ENCODE measurements at regions not wholly inside any gene's neighbourhood (a gene's known extent, or its start where the extent isn't known, plus 50 kb on each side); places are given as distances from the start of the nearest gene placed in this dataset.
A peak's percentile ranks its signal among the peaks of the same experiment; 100 is the strongest.

DNA sequence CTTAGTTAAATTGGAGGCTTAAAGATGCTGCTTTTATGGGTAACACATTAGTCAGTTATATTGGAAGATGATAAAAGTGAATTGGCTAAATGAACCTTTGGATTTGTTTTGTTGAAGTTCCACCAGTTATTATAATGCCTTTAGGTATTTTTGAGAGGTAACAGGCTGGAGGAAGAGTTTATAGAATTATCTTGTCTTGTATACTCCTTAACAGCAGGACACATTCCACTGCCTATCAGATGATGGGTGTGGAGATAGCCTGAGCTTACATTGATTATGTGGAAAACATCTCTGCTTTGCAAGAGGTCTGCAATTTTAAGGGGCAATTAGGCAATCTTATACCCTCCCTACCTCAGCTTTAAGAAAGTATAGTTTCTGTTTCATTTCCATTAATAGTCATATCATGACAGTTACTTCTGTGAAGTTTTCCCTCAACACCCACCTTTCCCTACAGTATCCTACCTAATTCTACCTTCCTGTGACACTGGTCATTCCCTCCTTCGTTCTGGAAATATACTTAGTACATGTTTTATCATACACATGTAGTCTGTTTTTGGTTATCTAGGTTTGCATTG, 403.7 kb upstream of the SPRED2 start:
- no peak for DNase-seq (ENCODE audit: low spot score)

DNA sequence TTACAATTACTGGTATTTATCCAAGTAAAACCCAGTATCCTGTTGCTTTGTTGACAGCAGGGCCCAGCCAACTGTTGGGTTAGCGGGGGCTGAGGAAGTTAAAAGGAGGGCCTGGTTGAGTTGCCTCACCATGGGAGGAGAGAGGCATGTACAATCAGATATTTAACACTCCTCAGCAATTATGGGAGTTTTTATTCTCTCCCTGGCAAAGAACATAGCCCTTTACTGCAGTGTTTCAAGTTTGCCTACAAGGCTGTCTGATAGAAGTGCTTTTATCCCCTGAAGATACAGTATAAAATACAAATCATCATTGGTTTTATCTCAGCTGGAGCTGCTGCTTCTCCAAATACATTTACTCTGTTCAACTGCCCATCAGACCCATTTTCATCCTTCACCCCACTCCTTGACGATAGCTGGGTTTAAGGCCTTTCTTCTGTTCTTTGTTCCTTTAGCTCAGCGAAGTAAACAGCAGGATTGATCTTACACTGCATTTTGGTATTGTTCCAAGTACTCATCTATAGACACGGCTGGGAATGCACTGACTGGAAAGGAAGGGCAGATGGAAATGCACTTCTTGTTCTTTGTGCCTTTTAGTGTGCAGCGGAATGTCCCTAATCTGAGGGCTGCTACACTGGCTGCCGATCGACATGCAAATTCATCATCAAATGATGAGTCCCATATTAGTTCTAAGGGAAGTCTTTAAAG, 402.5 kb upstream of the SPRED2 start:
- no peak for DNase-seq (ENCODE audit: low spot score)

DNA sequence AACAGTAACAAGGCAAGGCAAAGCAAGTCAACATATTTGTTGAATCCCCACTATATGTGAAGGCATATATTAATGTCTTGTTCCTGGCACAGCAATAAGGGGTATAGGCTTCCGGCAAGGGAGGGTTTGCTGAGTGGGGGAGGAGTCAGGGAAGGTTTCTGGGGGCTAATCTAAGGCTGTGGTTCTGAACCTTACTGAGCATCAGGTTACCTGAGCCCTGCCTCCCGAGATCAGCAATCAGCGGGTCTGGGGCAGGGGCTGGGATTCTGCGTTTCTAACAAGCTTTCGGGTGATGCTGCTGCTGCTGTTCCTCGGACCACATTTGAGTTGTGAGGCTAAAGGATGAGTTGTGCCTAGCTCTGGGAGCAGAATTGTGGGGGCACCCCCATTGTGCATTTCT, 401.7 kb upstream of the SPRED2 start:
- DNase-seq (ENCODE audit: low spot score): no peak

DNA sequence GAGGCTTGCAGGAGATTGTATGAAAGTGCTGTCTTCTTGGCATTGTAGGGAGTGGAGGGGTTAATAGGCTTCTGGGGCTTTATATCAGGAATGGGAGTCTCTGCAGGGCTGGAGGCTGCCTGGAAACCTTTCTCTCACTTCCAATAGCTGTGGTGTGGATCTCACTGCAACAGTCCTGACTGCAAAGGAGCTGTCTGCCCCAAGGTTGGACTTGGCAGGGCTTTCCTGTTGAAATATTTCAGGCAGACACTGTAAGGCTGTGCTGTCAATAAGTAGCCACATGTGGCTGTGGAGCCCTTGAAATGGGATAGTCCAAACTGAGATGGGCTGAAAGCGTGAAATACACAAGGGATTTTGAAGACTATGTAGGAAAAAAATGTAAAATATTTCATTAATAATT, 399.1 kb upstream of the SPRED2 start:
- no peak for DNase-seq (ENCODE audit: low spot score)

DNA sequence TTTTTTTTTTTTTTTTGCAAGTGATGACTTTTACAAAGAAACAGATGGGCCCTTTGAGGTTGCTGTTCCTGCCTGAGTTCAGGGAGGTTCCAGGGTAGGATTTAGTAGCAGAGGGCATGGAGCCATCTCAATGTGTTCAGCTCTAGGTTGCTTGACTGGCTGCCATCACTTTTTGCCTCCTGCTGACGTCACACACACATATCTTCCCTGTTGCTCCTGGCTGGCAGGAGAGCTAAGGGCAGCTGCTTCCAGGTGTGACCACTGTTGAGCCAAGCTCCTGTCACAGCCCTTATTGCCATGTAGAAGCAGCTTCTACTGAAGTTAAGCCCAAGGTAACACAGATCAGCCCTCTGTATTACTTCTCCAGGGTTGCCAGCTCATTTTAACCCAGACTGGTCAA, 394.2 kb upstream of the SPRED2 start:
- no peak for DNase-seq (ENCODE audit: low spot score)

DNA sequence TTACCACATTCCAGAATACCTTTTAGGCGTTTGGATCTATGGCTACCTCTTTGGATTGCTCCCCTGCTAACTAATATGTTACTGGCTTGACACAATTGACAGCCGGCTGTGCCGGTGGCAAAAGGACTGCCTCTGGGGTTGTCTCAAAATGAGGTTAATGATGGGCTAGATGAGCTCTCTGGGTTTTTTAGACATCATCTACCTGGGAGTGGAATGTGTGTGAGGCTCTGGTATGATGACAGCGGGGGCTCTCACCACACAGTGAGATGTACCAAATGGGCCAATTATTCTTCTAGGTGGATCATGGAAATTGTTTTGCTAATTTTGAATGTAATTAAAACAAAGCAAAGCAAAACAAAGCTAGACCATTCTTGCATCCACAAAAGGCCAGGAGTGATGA, 391.1 kb upstream of the SPRED2 start:
- no peak for DNase-seq (ENCODE audit: low spot score)

DNA sequence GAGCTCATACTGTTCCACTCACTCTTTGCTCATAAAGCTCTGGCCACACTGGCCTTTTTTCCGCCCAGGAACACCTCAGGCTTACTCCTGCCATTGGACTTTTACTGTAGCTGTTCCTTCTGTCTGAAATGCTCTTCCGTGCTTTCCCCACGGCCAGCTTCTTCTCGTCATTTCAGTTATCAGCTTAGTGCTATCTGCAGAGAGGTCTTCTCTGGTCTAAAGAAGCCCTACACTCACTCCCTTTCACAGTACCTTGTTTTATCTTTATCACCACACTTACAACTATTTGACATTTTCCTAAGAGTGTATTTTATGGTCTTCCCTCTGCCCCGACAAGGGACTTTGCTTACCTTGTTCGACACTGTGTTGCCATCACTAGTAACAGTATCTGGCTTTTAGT, 388.1 kb upstream of the SPRED2 start:
- DNase-seq (ENCODE audit: low spot score): no peak

DNA sequence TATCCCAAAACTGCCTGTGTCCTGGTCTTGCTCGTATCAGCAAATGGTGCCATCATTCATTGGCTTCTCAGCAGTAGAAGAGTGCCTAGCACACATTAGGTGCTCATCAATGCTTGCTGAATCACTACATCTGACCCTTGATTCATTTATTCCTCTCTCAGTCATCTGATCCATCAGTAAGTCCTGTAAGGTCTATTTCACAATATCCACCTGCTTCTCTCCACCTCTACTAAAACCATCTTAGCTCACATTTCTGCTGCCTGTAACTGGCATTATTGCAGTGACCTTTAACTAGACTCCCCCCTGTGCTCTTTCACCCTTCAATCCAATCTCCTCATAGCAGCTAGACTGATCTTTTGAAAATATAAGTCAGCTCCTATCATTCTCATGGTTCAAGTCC, 387.6 kb upstream of the SPRED2 start:
- DNase-seq (ENCODE audit: low spot score): no peak

DNA sequence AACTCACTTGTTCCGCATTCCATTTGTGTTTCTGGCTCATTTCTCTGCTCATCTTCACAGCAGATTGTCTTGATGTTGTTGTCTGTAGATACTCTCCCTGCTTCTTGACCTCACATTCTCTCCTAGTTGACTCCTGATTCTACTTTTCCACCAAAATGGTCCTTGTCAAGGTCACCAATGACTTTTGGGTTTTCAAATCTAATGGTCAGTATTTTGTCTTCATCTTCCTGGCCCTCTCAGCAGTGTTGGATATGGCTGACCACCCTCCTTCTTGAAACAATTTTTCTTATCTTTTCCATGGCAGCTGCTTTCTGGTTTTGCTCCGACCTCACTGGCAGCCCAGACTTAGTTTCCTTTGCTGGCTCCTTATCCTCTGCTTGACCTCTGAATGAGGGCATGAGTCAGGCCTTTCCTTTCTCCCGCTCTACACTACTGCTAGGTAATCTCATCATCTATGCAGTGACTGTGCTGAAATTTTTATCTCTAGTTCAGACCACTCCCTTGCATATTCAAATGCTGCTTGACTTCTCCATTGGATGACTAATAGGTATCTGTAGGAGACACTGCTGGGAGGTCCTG, 386.6 kb upstream of the SPRED2 start:
- DNase-seq (ENCODE audit: low spot score): no peak

DNA sequence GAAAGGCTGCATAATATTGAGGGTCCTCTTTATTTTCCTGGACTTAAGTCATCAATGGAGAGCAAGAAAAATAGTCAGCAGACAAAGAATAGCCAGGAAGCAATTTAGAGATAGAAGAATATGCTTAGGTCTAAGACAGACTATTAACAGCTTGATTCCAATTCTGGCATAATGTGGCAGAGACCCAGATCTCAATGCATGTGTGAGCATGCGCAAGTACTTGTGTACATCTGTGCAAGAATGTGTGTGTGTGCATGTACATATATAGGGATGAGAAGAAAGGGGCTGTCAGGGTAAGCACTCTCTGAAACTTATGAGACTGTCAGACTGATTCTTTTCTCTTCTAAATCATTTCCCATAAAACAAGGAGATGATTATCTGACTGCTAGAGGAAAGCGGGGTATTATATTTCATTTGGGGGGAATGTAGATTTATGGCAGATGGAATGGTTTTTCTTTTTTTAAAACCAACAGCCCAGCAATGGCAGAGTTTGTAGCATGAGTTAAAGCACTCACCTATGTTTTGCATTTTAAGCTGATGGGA, 381.3 kb upstream of the SPRED2 start:
- DNase-seq (ENCODE audit: low spot score): no peak

DNA sequence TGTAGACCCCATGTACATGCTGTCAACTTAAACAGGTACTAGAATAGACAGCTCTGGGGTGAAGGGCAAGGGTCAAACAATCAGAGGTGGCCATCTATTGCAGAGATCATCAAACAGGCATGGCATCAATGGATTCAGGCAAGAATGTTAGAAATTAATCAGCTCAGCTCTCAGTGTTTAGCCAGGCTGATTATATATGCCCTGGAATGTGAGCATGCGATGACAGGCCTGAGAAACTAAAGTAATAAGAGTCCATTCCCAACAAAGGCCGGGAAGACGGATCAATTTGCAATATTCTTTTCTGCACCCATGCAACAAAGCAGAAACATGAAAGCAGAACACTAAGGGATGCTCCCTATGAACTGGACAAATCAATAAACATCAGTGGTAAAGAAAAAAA, 380.5 kb upstream of the SPRED2 start:
- DNase-seq (ENCODE audit: low spot score): no peak

DNA sequence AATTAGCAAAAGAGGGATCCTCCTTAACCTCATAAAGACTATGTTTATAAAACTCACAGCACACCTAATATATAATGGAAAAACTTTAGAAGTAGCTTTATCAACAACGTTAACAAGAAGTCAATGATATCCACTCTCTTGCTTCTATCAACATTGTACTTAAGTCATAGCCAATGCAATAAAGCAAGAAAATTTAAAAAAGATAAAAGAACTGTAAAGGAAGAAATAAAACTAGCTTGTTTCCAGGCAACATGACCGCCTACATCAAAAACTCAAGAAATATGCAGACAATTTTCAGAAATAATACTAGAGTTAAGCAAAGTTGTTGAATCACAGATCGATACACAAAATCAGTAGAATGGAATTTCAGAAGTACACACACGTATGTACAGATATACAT, 375.5 kb upstream of the SPRED2 start:
- DNase-seq (ENCODE audit: low spot score): no peak

DNA sequence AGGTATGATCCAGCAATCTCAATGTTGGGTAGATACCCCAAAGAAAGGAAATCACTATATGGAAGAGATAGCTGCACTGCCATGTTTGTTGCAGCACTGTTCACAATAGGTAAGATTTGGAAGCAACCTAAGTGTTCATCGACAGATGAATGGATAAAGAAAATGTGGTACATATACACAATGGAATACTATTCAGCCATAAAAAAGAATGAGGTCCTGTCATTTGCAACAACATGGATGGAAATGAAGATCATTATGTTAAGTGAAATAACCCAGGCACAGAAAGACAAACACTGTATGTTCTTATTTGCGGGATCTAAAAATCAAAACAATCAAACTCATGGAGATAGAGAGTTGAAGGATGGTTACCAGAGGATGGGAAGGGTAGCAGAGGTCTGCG, 372.4 kb upstream of the SPRED2 start:
- no peak for DNase-seq (ENCODE audit: low spot score)

DNA sequence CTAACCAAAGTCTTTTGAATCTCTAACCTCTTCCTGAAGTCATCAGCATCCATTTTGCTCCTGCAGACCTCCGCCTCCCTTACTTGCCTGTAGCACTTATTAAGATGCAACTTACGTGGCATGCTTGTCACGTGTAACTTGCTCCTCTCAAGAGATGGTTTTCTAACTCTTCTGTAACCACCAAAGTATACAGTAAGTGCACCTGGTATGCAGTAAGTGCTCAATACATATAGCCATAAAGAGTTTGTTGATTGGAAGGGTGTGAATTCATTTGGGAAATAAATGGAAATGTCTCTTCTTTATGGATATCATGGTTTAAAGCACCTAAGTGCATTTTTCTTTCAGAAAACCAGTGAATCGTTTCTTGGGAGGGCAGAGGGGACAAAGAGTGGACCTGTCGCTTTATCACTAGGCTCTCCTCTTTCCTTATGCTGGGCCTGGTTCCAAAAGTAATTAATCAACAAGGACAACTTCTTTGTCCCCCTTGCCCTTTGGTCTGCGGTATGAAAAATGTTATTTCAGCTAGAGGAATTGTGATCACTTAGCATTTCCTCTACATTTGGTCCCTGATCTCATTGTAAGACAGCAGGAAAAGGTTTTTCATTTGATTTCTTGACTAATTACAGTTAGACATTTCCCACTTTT, 370.0 kb upstream of the SPRED2 start:
- no peak for DNase-seq (ENCODE audit: low spot score)

DNA sequence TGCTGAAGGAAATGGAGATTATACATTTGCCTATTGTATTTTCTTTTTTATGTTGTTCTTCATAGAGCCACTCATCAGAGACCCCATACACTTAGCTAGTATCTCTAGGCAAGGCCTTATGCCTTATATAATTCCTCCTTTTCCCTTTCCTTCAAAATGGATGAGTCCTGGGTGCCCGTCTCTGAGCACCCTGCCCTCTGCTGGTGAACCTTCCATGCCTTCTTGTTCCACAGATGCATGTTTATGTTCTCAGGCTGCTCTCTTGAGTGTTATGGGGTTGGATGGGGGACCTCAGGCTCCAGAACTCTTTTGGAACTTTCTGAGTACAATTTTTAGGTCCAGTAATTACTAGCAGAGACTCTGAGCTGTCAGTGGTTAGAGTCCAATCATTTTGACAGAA, 368.6 kb upstream of the SPRED2 start:
- peak; percentile 34 for DNase-seq (ENCODE audit: low spot score)

DNA sequence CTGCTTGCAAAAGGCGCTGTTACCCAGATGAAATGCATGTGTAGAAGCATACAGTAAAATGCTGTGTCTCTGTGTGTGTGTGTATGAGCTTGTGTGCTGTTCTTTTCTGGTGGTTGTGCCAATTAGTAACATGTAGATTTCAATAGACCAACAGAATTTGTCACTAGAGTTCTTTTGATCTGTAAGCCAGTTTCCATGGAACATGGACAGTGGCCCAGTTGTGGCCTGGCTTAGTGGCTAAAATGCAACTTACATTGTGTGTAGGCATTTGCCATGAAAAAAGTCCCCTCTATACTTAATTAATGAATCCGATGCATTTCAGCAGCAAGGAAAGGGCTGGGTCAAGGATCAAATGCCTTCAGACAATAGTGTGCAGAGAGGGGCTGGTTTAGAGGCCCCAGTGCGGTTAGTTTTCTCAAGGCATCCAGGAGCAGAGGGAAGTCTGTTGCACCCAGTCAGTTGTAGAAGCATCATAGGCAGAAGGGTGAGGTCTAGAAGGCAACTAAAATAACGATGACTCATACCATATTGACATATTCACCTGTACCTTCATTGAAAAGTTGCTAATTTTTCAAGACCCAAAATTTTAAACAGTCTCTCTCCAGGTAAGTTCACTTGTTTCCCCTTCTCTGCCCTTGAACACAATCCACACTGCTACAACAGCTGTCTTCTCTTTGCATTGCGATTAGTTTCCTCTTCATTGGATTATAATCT, 366.9 kb upstream of the SPRED2 start:
- DNase-seq (ENCODE audit: low spot score): no peak

DNA sequence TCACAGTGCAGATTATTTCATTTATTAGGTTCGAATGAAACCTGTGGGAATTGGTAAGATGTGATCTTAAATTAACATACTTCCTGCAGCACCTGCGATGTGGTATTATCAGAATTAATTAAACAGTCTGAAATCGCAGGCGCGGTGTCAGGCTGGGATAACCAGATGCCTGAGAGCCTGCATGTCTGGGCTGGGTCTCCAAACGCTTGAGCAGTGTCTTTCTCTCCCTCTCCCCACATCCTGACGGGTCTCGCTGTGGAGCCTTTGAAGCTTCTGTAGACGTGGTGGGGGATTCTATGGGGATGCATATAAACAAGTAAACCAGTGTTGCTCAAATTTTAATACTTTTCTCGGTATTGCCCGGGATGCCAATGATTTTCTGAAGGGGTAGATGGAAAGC, 366.2 kb upstream of the SPRED2 start:
- DNase-seq (ENCODE audit: low spot score): no peak

DNA sequence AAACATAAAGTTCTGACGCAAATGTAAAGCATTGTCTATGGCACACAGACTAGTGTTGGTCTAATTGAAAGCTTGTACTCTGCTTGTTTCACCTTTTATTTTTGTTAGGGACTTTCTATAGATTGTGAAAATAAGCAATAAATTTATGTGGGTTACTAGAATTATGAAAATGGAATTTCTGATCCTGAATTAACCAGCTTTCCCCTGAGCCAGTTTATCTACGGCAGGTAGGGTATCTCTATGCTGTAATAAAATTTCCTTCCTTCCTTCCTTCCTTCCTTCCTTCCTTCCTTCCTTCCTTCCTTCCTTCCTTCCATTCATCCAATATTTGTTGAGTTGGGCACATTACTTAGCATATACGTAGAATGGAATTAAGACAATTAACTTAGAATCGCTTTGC, 362.6 kb upstream of the SPRED2 start:
- no peak for DNase-seq (ENCODE audit: low spot score)

DNA sequence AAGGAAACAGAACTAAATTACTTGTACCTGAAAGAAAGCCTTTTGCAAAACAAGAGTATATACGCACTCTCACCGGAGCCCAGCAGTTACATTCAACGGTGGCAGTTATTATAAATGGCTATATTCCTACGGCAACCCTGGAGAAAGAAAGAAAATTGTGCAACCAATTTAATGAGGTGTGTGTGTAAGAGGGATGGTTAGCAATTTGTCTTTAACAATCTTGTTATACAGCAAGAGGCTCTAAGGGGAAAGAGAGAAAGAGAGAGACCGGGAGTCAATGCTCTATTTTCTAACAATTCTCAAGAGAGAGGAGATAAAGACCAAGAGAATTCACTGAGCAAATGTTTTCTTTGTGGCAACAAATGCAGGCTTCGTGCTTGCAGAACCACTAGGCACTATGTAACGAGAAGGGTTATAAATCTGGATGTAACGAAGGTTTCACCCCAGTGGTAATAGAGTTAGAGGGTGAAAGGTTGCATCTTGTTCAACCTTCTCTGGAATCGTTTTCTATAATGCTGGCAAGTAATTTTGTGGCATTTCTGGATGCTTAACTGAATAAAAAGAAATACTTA, 359.1 kb upstream of the SPRED2 start:
- DNase-seq (ENCODE audit: low spot score): no peak

DNA sequence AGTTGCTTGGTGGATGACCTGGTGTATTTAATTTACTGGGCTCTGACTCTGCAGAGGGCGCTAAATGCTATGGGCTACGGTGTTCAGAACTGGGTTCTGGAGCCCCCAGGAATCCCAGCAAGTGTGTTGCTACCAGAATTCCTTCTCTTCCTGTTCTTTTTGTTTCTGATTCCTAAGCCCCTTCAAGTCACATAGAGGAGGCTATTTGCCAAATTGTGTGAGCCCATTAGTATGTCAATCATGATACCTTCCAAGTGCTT, 358.2 kb upstream of the SPRED2 start:
- DNase-seq (ENCODE audit: low spot score): no peak

DNA sequence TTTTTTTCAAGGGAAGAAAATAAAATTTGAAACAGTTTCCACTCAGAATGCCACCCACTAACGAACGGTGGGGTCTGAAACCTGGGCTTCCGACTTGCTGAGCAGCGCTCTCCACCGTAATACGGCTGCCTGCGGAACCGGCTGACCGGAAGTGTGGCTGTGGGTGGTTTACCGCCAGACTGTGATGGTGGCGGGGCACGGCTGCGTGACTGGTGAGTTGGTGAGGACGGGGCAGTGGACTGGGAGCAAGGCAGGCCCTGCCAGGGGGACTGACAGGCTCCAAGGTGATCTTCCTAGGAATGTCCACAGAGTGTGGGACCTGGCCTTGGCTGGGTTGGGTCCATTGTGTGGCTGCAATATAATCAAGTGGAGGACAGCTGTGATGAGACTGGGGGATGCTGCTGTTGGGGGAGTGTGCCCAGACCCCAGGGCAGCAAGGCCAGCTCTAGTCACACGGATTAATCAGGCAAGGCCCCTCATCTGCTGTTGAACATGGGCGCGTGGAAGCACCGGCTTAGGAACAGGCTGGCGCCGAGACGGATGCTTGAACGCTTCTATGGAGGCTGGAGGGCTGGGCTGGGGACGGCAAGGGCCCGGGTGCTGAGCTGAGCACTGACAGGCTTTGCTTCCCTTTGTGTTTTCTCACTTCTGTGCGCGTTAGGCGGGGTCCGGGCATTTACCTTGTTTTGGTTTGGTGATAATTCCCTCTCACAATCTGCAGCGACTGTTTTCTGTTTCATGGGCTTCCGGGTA, 357.7 kb upstream of the SPRED2 start:
- DNase-seq (ENCODE audit: low spot score): no peak

DNA sequence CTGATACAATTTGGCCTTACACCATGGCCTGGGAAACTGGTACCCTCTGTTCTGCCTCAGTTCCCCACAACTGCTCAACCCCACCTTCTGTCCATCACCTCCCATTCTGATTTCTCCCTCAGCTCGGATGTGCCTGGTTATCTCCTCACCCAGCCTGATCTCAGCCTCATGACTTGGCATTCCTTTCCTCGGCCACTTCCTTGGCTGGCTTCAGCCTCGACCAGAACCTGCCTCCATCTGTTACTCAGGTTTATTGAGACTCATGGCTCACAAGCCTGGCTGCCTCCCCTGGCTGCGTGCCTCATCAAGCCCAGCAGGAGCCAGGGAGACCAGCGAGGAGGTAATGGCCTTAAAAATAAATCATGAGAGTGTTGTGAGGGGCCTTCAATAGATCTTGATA, 356.2 kb upstream of the SPRED2 start:
- no peak for DNase-seq (ENCODE audit: low spot score)

All from GM03348 (cell line).